NCI-H146 treated with DMSO at 0.1 percent for 48 hours (cell line): ENCODE measurements at regions not wholly inside any gene's neighbourhood (a gene's known extent, or its start where the extent isn't known, plus 50 kb on each side); places are given as distances from the start of the nearest gene placed in this dataset.
A peak's percentile ranks its signal among the peaks of the same experiment; 100 is the strongest.
"Not testable (repeated sequence)": the region's sequence is repeated elsewhere in the genome, so short reads cannot be mapped to it uniquely, and the experiment has no call there.

Source experiments
- DNase-seq: peaks from one replicate; lab custom pipeline; 2025; ENCODE audit not compliant: unreplicated experiment; lab: John Stamatoyannopoulos, UW

DNA sequence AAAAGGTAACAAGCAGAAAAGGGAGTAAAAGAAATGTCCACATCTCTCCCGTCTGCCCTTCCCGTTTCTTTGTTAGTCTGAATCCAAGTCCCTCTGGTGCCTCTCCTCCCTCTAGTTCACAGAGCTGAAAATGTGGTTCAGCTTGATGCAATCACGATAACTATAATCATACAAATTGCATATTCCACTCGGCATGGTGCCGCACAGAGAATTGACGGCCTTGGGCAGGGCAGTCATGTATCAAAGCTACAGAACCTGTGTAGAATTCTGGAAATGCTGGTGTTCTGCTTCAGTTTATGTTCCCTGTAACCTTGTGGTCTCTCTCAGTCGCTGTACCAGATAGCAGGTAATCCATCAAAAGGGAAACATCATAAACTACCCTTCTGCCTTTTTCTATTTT is 562.9 kb upstream of the CBLB start:
- no peak for DNase-seq

DNA sequence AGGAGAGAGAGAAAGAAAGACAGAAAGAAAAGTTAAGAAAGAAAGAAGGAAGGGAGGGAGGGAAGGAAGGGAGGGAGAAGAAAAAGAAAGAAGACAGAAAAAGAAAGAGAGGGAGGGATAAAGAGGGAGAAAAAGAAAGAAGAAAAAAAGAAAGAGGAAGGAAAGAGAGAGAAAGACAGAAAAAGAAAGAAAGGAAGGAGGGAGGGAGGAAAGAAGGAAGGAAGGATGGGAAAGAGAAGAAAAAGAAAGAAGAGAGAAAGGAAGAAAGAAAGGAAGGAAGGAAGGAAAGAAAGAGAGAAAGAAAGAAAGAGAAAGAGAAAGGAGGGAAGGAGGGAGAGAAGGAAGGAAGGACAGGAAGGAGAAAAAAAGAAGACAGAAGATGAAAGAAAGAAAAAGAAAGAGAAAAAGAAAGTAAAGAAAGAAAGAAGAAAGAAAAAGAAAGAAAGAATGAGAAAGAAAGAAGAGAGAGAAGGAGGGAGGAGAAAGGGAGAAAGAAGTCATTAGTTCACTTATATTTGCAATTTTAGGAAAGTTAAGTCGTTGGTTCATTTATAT is 567.2 kb upstream of the CBLB start:
- DNase-seq, result no peak

DNA sequence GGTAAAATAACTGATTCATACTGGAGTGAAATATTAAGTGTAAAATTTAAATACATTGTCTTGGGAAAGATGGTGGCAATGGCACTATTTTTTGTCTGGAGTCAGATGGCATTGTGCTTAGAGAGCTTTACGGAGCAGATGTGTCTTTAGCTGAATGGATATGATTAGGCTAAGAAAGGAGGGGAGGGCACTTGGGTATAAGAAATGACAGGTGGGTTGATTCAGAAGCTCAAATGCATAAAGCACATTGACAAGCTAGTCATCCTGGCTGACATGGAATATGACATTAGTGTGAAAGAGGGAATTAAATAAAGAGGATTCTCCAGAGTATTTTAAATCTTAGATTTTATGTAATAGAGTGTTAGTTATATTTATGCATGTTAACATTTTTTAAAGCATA is 570.1 kb upstream of the CBLB start:
- peak; percentile 74 for DNase-seq

DNA sequence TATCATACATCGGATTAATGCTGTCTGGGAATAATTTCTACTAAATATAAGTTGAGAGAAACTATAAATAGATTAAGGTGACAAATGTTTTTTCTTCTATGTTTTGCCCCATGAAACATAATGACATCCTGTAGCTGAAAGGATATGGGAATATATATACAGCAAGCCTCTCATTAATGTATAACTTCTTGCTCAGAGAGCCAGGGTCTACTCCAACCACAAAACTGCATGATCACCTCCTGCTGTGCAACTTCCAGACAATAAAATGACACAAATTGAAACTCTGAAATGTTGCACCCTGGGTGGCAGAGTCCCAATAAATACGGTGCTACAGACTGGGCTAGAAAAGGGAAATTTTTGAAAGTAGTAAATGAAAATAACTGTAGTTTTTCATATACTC is 571.9 kb upstream of the CBLB start:
- no peak for DNase-seq

DNA sequence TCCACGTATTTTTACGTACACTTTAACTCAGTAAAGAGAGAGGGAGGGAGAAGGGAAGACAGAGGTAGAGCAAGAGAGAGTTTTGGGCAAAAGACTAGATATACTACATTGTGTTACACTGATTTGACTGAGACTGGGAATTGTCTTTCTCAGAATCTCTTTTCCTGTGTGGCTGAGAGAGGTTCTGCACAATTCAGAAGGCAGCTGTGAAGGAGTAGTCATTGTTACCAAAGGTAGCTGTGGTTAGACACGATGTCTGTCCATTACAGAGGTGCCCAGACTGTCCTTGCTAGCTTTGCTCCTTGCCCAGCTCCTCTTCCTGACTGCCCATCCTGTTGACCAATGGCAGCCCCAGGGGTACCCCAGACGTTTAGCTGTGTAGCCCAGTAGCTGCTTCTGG is 577.5 kb upstream of the CBLB start:
- no peak for DNase-seq

DNA sequence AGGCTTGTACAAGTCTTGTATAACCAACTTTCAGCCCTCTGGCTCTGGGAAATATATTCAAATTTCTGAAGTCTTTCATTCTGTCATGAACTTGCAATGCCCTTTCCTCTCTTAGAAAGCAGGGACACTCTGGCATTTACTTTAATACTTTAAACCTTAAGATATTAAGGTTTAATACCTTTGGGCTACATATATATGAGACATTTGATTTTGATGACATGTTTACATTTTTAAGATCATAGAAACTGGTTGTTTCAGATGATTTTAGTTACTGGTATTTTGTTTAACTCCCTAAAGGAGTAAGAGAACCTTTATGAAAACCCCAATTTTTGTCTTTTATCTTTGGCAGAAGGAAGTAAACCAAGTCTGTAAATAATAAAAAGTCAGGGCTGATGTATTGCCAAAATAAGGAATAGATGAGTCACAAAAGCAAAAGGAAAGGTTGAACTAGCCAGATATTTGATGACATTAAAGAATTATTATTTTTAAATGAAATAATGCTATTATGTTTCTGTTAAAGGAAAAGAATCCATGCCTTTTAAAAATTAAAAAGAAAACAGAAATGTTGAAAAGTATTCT is 579.0 kb upstream of the CBLB start:
- DNase-seq, result no peak

DNA sequence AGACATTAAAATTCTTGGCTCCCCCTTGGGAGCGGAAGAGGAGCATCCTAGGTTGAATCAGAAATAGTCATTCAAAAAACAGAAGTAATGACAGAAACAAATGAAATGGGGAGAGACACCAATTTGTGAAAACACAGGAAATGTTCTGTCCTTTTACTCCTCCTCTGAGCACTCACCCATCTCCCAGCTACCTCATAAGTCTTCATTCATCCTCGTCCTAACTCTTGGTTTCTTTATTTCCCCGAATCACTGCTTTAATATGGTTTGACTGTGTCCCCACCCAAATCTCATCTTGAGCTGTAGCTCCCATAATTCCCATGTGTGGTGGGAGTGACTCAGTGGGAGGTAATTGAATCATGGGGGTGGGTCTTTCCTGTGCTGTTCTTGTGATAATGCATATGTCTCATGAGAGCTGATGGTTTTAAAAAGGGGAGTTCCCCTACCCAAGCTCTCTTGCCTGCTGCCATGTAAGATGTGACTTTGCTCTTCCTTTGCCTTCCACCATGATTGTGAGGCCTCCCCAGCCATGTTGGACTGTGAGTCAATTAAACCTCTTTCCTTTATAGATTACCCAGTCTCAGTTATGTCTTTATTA is 579.7 kb upstream of the CBLB start:
- not testable (repeated sequence) for DNase-seq

DNA sequence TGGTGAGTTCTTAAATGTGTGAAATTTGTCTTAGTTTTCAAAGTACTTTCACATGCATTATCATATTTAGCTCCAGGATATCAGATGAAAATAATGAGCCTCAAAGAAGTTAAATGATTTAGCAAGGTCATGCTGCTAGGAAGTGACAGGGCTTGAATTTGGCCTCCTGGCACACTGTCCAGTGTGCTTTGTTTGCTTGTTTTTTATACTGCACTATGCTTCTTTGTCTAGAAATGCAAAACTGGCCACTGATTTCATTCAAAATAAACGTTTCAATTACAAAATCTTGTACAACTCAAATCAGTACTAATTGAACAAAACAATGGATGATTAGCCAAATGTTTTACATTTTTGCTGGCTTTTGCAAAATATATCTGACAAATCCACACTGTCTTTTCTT is 583.3 kb upstream of the CBLB start:
- no peak for DNase-seq

DNA sequence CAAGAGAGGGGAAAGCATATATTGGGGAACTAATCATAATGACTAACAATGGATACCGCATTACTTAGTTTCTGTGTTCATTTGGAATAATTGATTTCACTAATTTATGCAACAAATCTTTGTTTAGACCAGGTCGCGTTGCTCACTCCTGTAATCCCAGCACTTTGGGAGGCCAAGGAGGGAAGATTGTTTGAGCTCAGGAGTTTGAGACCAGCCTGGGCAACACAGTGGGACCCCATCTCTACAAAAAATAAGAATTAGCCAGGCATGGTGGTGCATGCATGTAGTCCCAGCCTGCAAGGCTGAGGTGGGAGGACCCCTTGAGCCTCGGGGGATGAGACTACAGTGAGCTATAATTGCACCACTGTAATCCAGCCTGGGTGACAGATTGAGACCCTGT is 585.7 kb upstream of the CBLB start:
- DNase-seq, result no peak

DNA sequence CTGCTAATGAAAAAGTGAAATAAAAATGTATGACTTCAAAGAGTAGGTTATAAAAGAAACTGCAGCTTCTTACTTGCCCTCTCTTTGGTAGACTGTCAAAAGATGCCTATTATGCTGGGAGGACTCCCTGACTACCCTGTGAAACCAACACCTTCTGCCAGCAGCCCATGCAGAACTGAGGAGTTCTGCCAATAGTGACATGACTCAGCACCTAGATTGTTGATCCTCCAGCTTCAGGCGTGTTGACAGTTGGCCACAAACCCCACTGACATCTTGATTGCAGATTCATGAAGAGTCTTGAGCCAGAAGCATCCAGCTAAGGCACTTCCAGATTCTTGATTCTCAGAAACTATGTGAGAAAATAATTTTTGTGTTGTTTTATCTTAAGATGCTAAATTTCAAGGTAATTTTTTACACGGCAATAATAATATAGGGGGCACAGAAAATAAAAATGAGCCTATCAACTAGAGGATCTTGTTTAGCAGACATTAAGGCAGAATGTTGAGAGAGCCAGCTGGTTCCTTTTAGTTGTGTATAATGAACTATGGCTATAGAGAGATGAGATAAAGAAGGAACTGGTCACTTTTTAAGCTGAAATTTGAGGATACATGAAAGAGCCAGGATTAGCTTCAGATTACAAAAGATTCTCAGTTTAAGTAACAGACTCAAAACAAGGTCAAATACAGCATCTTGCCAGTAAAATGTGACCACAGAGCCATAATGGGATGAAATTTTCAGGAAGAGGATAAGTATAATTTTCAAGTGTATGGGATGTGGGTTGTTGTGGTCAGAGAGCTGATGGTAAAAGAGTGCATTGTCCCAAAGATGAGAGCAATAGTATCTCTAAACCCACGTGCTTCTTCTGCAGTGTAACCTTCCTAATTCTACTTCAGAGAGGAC is 588.7 kb upstream of the CBLB start:
- DNase-seq, result no peak

DNA sequence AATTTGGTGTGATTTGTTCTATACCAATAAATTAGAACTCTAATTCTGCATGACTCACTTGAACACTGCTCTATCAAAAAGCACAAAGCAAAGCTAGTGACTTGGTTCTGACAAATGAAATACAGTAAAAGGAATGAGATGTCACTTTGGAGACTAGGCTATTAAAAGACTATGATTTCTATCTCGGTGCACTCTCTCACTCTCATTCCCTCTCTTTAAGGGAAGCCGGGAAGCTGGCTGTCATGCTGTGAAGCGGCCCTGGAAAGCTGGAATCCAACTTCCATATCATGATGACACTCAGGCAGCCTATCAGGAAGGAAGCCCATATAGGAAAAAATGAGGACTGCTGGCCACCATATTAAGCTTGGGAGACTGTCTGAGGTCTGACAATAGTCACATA is 590.1 kb upstream of the CBLB start:
- DNase-seq, result no peak

DNA sequence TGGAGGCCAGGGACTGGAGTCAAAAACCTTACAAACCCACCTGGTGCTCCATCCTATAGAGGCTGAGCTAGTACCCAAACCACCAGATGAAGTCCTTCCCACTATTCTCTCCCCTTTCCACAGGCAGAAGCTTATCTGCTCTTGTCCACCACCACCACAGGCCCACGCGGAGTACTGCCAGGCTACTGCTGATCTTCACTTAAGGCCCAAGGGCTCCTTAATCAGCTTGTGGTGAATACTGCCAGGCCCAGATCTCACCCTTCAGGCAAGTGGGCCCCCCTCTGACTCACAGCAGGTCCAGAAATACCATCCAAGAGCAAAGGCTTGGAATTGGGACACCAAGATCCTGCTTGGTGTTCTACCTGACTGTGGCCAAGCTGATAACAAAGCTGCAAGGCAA is 598.1 kb upstream of the CBLB start:
- no peak for DNase-seq

DNA sequence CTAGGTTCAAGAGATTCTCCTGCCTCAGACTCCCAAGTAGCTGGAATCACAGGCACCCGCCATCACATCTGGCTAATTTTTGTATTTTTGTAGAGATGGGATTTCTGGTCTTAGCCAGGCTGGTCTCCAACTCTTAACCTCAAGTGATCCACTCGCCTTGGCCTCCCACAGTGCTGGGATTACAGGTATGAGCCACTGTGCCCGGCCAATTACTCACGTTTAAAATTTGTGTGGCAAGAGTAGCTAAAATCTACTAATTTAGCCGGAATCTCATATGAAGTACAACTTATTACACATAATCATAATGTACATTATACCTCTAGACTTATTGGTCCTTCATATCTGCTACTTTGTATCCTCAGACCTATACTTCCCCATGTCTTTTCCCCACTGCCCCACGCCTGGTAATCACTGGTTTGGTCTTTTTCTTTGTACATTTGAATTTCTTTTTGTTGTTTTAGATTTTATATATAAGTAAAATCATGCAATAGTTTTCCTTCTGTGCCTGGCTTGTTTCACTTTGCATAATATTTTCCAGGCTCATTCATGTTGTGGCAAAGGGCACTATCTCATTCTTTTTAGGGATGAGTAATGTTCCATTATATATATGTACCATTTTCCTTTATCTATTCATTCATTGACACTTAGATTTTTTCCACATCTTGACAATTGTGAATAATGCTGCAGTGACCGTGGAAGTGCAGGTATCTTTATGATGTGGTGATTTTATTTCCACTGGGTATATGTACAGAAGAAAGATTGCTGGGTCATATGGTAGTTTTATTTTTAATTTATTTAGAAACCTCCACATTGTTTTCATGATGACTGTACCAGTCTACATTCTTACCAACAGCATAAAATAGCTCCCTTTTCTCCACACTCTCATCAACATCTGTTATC is 605.0 kb upstream of the CBLB start:
- DNase-seq, result no peak

DNA sequence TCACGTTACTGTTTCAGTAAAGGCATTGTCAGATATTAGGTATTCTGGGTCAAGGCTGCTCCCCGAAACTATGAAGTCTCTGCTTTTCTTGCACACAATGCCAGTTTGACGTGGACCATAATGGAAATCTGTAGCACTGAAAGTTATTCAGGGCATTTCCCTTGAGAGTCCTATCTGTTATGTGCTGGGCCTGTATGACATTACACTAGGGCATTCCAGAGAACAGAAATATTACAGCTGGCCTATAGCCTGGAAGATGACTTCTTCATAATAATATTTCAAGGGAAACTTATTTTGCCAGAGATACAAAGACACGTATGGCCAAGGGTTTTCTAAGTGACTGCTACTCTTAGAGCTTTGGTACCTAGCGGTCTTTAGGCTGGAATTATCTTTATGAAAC is 613.6 kb upstream of the CBLB start:
- DNase-seq, result no peak

DNA sequence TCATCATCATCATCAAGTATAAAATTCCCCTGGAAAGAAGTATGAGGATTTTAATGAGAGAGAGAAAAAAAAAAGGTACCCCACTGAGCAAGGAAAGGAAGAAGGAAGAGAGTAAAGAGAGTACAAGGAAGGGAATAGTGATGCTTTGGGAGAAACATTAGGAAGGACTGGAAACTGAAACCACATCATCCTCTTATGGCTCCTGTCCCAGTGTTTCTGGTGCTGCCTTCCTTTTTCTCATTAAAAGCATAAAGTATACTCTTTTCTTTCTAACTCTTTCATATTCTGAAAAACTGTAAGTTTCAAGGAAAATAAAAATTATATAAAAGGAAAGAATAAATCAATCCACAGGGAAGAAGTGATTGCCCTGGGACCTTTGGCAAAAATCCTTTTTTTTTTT is 616.4 kb upstream of the CBLB start:
- peak; percentile 56 for DNase-seq

DNA sequence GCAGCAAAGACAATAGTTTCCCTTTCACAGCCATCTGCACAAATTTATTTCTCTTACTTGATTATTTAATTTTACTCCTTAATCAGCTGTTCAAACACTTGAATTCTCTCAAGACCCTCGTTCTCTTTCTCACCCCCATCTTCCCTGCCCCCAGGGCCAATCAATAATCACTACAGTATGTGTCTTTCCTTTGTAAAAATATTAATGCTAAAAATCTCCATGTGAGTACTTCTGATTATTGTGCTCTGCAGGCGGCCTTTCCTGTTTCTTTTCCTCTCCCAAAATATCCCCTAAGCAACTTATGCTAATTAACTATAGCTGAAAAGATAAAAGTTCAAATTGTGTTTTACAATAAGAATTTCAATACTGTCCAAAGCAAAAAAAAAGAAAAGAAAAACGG is 617.0 kb upstream of the CBLB start:
- peak; percentile 94 for DNase-seq

DNA sequence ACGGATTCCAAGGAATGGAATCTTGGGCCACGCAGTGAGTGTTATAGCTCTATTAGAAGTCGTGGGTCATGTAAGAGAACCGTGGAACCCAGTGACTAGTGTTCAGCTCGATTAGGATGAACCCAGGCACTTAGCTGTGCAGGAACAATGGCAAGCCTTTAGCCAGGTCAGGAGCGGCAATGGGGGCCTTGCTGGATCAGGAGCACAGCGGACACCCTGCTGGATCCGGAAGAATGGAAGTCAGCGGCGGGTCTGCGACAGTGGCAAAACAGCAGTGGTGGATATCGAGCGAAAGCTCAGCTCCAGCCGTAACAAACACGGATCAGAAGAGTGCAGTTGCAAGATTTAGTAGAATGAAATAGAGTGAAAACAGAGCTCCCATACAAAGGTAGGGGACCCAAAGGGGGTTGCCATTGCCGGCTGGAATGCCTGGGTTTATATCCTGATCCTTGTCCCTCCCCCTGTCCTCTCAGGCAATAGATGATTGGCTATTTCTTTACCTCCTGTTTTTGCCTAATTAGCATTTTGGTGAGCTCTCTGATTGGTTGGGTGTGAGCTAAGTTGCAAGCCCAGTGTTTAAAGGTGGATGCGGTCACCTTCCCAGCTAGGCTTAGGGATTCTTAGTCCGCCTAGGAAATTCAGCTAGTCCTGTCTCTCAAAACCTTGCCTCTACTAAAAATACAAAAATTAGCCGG is 618.3 kb upstream of the CBLB start:
- DNase-seq, result not testable (repeated sequence)

DNA sequence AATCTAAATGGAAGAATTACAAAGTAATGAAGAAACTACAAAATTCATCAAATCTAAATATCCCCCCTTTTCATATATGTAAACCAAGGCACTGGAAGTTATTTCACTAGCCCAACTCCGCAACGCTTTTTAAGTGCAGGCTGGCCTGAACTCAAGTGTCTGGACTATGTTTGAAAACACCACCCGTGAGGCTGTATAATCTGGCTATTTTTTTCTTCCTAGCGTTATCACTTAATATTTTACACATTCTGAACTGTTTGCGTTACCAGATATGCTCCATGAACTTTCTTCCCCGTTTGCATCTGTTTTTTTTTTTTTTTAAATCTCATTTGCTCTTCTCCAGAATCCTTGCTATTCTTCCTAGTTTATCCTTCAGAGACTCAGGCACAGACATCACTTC is 619.5 kb upstream of the CBLB start:
- DNase-seq, result no peak

DNA sequence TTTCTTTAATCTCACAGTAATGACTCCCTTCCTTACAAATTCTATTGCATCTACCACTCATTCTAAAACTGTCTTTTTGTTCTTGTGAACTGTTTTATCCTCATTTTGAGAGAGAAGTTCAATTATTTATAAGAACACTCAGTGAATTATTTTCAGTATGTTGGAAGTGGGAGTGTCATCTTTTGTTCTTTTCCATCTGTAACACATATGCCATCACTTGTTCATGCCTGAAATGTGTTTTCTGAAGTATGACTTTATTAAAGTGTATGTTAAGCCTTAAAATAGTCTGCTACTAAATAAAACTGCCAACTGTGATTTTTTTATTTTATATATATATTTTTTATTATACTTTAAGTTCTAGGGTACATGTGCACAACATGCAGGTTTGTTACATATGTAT is 623.0 kb upstream of the CBLB start:
- DNase-seq, result no peak

DNA sequence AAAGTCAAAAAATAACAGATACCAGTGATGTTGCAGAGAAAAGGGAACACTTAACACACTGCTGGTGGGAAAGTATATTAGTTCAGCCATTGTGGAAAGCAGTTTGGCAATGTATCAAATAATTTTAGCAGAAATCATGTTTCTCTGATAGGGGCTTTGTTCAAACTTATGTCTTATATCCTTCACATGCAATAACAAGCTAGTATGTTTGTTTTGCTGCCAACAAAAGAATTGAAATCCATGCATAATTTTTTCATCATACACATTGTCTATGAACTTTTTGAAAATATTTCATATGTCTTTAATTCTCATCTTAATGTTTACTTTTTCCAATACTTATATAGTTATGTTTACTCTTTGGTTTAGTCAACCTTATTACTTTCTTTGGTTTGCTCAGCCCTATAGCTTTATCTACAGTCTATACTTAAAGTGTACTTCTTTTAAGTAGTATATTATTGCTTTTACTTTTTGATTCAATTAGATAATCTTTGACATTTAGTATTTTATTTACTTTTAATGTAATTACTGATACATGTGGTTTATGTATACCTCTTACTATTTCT is 639.6 kb upstream of the CBLB start:
- DNase-seq, result no peak
